Keratinocyte (primary cell): ENCODE measurements at regions not wholly inside any gene's neighbourhood (a gene's known extent, or its start where the extent isn't known, plus 50 kb on each side); places are given as distances from the start of the nearest gene placed in this dataset.

Source experiments
- DNase-seq: peaks from one replicate; pipeline ENCODE4 v3.0.0-alpha.2; 2011; ENCODE audit warnings: low read depth, missing footprints, low spot score
- FAIRE-seq: peaks from 2 replicates; lab custom pipeline; 2011; peaks lifted over from hg19 to GRCh38; lab: Jason Lieb, UNC
- H2AFZ ChIP-seq: 2 replicates; pipeline ENCODE4 v1.6.0; 2012; ENCODE audit warnings: low read length, control low read depth, inconsistent platforms; ENCODE audit not compliant: control insufficient read depth
- H3K27ac ChIP-seq: 2 replicates; pipeline ENCODE4 v1.5.1; 2011; ENCODE audit warnings: low read length; ENCODE audit not compliant: control insufficient read depth, insufficient read depth
- H3K27me3 ChIP-seq: 3 replicates; pipeline ENCODE4 v1.6.0; 2011; ENCODE audit warnings: low read length; ENCODE audit not compliant: control insufficient read depth, insufficient read depth; ENCODE audit errors: extremely low read depth
- H3K36me3 ChIP-seq, 2 experiments: 2 replicates in 1 of 2; 3 replicates in 1 of 2; pipeline ENCODE4 v1.5.1; 2011; ENCODE audit warnings: low read length in 2 of 2, mild to moderate bottlenecking in 1 of 2; ENCODE audit not compliant: control insufficient read depth in 2 of 2, insufficient read depth in 2 of 2; ENCODE audit errors: extremely low read depth in 1 of 2
- H3K4me1 ChIP-seq: 3 replicates; pipeline ENCODE4 v1.5.1; 2011; ENCODE audit warnings: low read length; ENCODE audit not compliant: control insufficient read depth, insufficient read depth; ENCODE audit errors: extremely low read depth
- H3K4me2 ChIP-seq: 3 replicates; pipeline ENCODE4 v1.6.0; 2011; ENCODE audit warnings: low read depth, low read length; ENCODE audit not compliant: control insufficient read depth, insufficient read depth; ENCODE audit errors: extremely low read depth
- H3K4me3 ChIP-seq, 3 experiments: fragments of 200-600 bp in 1 of 3; sonication (generic) in 1 of 3; 2 replicates in 2 of 3; 3 replicates in 1 of 3; pipeline ENCODE4 v1.5.1; 2011 to 2016; ENCODE audit warnings: low read length in 3 of 3, mild to moderate bottlenecking in 3 of 3, control low read depth in 2 of 3, inconsistent platforms in 1 of 3, low read depth in 1 of 3, mixed read lengths in 1 of 3, mixed run types in 1 of 3, moderate library complexity in 1 of 3; ENCODE audit not compliant: control insufficient read depth in 2 of 3, insufficient read depth in 2 of 3; ENCODE audit errors: extremely low read depth in 1 of 3
- H3K79me2 ChIP-seq: 2 replicates; pipeline ENCODE4 v1.6.0; 2012; ENCODE audit warnings: low read length; ENCODE audit not compliant: control insufficient read depth, insufficient read depth
- H3K9ac ChIP-seq: 3 replicates; pipeline ENCODE4 v1.6.0; 2011; ENCODE audit warnings: low read length; ENCODE audit not compliant: control insufficient read depth, insufficient read depth; ENCODE audit errors: extremely low read depth
- H3K9me1 ChIP-seq: 3 replicates; pipeline ENCODE4 v1.6.0; 2011; ENCODE audit warnings: low read length; ENCODE audit not compliant: control insufficient read depth, insufficient read depth; ENCODE audit errors: extremely low read depth
- H3K9me3 ChIP-seq: 2 replicates; pipeline ENCODE4 v1.5.1; 2012; ENCODE audit warnings: low read depth, low read length; ENCODE audit not compliant: control insufficient read depth
- H4K20me1 ChIP-seq: 3 replicates; pipeline ENCODE4 v1.6.0; 2011; ENCODE audit warnings: low read length; ENCODE audit not compliant: control insufficient read depth, insufficient read depth; ENCODE audit errors: extremely low read depth
- CTCF ChIP-seq, 3 experiments: IDR thresholded peaks in 1 of 3; conservative IDR thresholded peaks in 1 of 3; optimal IDR thresholded peaks in 1 of 3; 2 replicates in 2 of 3; 3 replicates in 1 of 3; pipeline versions ENCODE3 to v1.5.1; 2011; ENCODE audit warnings: low read length in 3 of 3, mild to moderate bottlenecking in 3 of 3, moderate library complexity in 2 of 3, control low read depth in 1 of 3, inconsistent platforms in 1 of 3; ENCODE audit not compliant: insufficient read depth in 2 of 3; ENCODE audit errors: extremely low read depth in 1 of 3
- EZH2 ChIP-seq: IDR thresholded peaks from one replicate; pipeline ENCODE4 v1.6.1; 2012; ENCODE audit warnings: inconsistent platforms, mild to moderate bottlenecking, low read length, moderate library complexity
- dilution Hi-C: fragments of 300-500 bp; cut with MboI; formaldehyde crosslinking; loops from one replicate; pipeline ENCODE4 v1.7.0; 2020; ENCODE audit warnings: low sequenced_read_pairs; ENCODE audit not compliant: extremely low pct_ligation_motif_present

- no peak overlapping the region for H3K9ac ChIP-seq
- H3K9me3 ChIP-seq, result no peaks in the 10 kb centered on the region
- no peaks in the 10 kb centered on the region for H3K79me2 ChIP-seq
- peak; percentile 83 for FAIRE-seq
- H3K27ac ChIP-seq, result no peak overlapping the region
- no peak overlapping the region for H3K4me3 ChIP-seq
- peak overlapping the region; percentile 58 for H3K4me2 ChIP-seq
- no peak for DNase-seq
- H3K36me3 ChIP-seq, result no peaks in the 10 kb centered on the region
- no peaks in the 10 kb centered on the region for H3K27me3 ChIP-seq
- dilution Hi-C loops, result no loop called here
- H4K20me1 ChIP-seq, result no peaks in the 10 kb centered on the region
- peaks cover 8% of the 10 kb centered on the region for H3K4me1 ChIP-seq
- no peak for TF ChIP-seq EZH2
- TF ChIP-seq CTCF (optimal IDR thresholded peaks at IDR 0.05 in 1 of 3, IDR thresholded peaks at IDR 0.05 in 1 of 3, conservative IDR thresholded peaks at IDR 0.05 in 1 of 3; ENCODE audit: extremely low read depth in 1 of 3, insufficient read depth in 2 of 3, low read length in 3 of 3), result no peak
- H2AFZ ChIP-seq, result peak overlapping the region; percentile 91
- H3K9me1 ChIP-seq, result no peaks in the 10 kb centered on the region
Measured at GRCh38 chr1:61618755-61619154, 106.2 kb downstream of the TM2D1 start.

GRCh38 chr1:61618193-61618592, 106.7 kb downstream of the TM2D1 start:
- Histone ChIP-seq H3K36me3 (no peaks in the 10 kb centered on the region), H2AFZ (peak overlapping the region; percentile 91), H3K4me3 (no peak overlapping the region), H3K9me3 (no peaks in the 10 kb centered on the region), H3K9ac (no peak overlapping the region), H4K20me1 (no peaks in the 10 kb centered on the region), H3K4me2 (no peak overlapping the region), H3K79me2 (no peaks in the 10 kb centered on the region), H3K9me1 (no peaks in the 10 kb centered on the region), H3K4me1 (peaks cover 8% of the 10 kb centered on the region), H3K27ac (no peak overlapping the region), H3K27me3 (no peaks in the 10 kb centered on the region)
- no peak for FAIRE-seq
- no peak for DNase-seq
- dilution Hi-C loops, result no loop called here
- no peak for TF ChIP-seq EZH2
- no peak for TF ChIP-seq CTCF (optimal IDR thresholded peaks at IDR 0.05 in 1 of 3, IDR thresholded peaks at IDR 0.05 in 1 of 3, conservative IDR thresholded peaks at IDR 0.05 in 1 of 3; ENCODE audit: extremely low read depth in 1 of 3, insufficient read depth in 2 of 3, low read length in 3 of 3)
